BLaER1 treated with 17β-estradiol and CSF1 and Interleukin-3, amounts not matched to agents 10 nM and 100 nM (cell line): ENCODE measurements at regions not wholly inside any gene's neighbourhood (a gene's known extent, or its start where the extent isn't known, plus 50 kb on each side); places are given as distances from the start of the nearest gene placed in this dataset.
A peak's percentile ranks its signal among the peaks of the same experiment; 100 is the strongest.

Experiments used
- H3K27ac ChIP-seq, 11 experiments: shearing (Covaris generic); formaldehyde crosslinking; 2 replicates each; pipeline ENCODE4 v1.8.1; 2022
- H3K27me3 ChIP-seq, 11 experiments: shearing (Covaris generic); formaldehyde crosslinking; 2 replicates each; pipeline ENCODE4 v1.8.1; 2022
- H3K36me3 ChIP-seq, 11 experiments: shearing (Covaris generic); formaldehyde crosslinking; 2 replicates each; pipeline ENCODE4 v1.8.1; 2022
- H3K4me1 ChIP-seq, 10 experiments: shearing (Covaris generic); formaldehyde crosslinking; 2 replicates each; pipeline ENCODE4 v1.8.1; 2022
- H3K4me2 ChIP-seq, 11 experiments: shearing (Covaris generic); formaldehyde crosslinking; 2 replicates each; pipeline ENCODE4 v1.8.1; 2022
- H3K4me3 ChIP-seq, 10 experiments: shearing (Covaris generic); formaldehyde crosslinking; 2 replicates each; pipeline ENCODE4 v1.8.1; 2022
- H3K9ac ChIP-seq, 11 experiments: shearing (Covaris generic); formaldehyde crosslinking; 2 replicates each; pipeline ENCODE4 v1.8.1; 2022
- H3K9me3 ChIP-seq, 11 experiments: shearing (Covaris generic); formaldehyde crosslinking; replicated peaks in 1 of 11; 2 replicates each; pipeline ENCODE4 v1.8.1; 2022
- H4K20me1 ChIP-seq, 11 experiments: shearing (Covaris generic); formaldehyde crosslinking; 2 replicates each; pipeline ENCODE4 v1.8.1; 2022
- Cebpa-rat ChIP-seq, 11 experiments: shearing (Covaris generic); IDR thresholded peaks; 2 replicates each; pipeline ENCODE4 v1.8.1; 2022

GRCh38 chr5:98425640-98426039 lies 347.8 kb upstream of the RGMB start:
- no peak overlapping the region for H3K4me3 ChIP-seq
- no peak overlapping the region for H3K9ac ChIP-seq
- TF ChIP-seq Cebpa-rat (IDR thresholded peaks at IDR 0.05) = no peak
- H3K4me1 ChIP-seq = peaks cover 10 to 25% (median 23%) of the 10 kb centered on the region in 10 experiments
- no peaks in the 10 kb centered on the region for H3K9me3 ChIP-seq
- no peaks in the 10 kb centered on the region for H3K36me3 ChIP-seq
- H3K27ac ChIP-seq = no peak overlapping the region
- no peaks in the 10 kb centered on the region for H3K27me3 ChIP-seq
- no peak overlapping the region for H3K4me2 ChIP-seq
- H4K20me1 ChIP-seq = no peaks in the 10 kb centered on the region

GRCh38 chr5:98428806-98429205 lies 344.7 kb upstream of the RGMB start:
- H3K4me1 ChIP-seq = peaks cover 10 to 25% (median 23%) of the 10 kb centered on the region in 10 experiments
- no peaks in the 10 kb centered on the region for H3K27me3 ChIP-seq
- H4K20me1 ChIP-seq = no peaks in the 10 kb centered on the region
- no peaks in the 10 kb centered on the region for H3K36me3 ChIP-seq
- TF ChIP-seq Cebpa-rat (IDR thresholded peaks at IDR 0.05) = no peak
- no peak overlapping the region for H3K9ac ChIP-seq
- peak overlapping the region; percentile 22 to 79 (median 54) for H3K4me2 ChIP-seq
- H3K27ac ChIP-seq = peak overlapping the region in 5 of 11 experiments; percentile 27 to 60 (median 38); a peak in 6 of 22 replicates
- no peaks in the 10 kb centered on the region; a peak in 1 of 22 replicates for H3K9me3 ChIP-seq
- no peak overlapping the region; a peak in 1 of 20 replicates for H3K4me3 ChIP-seq

- H3K27me3 ChIP-seq = no peaks in the 10 kb centered on the region
- H3K4me3 ChIP-seq = no peak overlapping the region
- H3K9ac ChIP-seq = no peak overlapping the region
- no peaks in the 10 kb centered on the region for H4K20me1 ChIP-seq
- H3K36me3 ChIP-seq = no peaks in the 10 kb centered on the region
- H3K9me3 ChIP-seq = peaks cover 12 to 32% (median 28%) of the 10 kb centered on the region in 11 experiments; a peak in 19 of 22 replicates
- no peak for TF ChIP-seq Cebpa-rat (IDR thresholded peaks at IDR 0.05)
- no peak overlapping the region for H3K4me2 ChIP-seq
- peaks cover 10 to 19% (median 16%) of the 10 kb centered on the region in 10 experiments for H3K4me1 ChIP-seq
- H3K27ac ChIP-seq = no peak overlapping the region
Measured at GRCh38 chr5:98432378-98432777, 341.1 kb upstream of the RGMB start.

GRCh38 chr5:98433022-98433421 lies 340.4 kb upstream of the RGMB start:
- no peaks in the 10 kb centered on the region for H3K27me3 ChIP-seq
- no peak overlapping the region for H3K27ac ChIP-seq
- H3K9ac ChIP-seq = no peak overlapping the region
- H4K20me1 ChIP-seq = no peaks in the 10 kb centered on the region
- no peaks in the 10 kb centered on the region for H3K36me3 ChIP-seq
- H3K4me1 ChIP-seq = peaks cover 10 to 15% (median 13%) of the 10 kb centered on the region in 10 experiments
- H3K4me2 ChIP-seq = no peak overlapping the region
- H3K9me3 ChIP-seq = peaks cover 12 to 39% (median 28%) of the 10 kb centered on the region in 11 experiments; a peak in 19 of 22 replicates
- no peak for TF ChIP-seq Cebpa-rat (IDR thresholded peaks at IDR 0.05)
- no peak overlapping the region for H3K4me3 ChIP-seq

GRCh38 chr5:98433673-98434072 lies 339.8 kb upstream of the RGMB start:
- Histone ChIP-seq H3K9me3 (peaks cover 12 to 43% (median 28%) of the 10 kb centered on the region in 11 experiments; a peak in 19 of 22 replicates), H3K36me3 (no peaks in the 10 kb centered on the region), H3K4me2 (no peak overlapping the region)

GRCh38 chr5:98436667-98437066 lies 336.8 kb upstream of the RGMB start:
- no peak overlapping the region for H3K9ac ChIP-seq
- H3K4me1 ChIP-seq = no peaks in the 10 kb centered on the region

More at GRCh38 chr5:98433673-98434072, 339.8 kb upstream of the RGMB start:
- no peak overlapping the region for H3K9ac ChIP-seq
- no peak for TF ChIP-seq Cebpa-rat (IDR thresholded peaks at IDR 0.05)
- H4K20me1 ChIP-seq = no peaks in the 10 kb centered on the region
- H3K27ac ChIP-seq = no peak overlapping the region
- peaks cover 5 to 8% (median 7%) of the 10 kb centered on the region in 10 experiments for H3K4me1 ChIP-seq
- no peak overlapping the region for H3K4me3 ChIP-seq
- no peaks in the 10 kb centered on the region for H3K27me3 ChIP-seq

GRCh38 chr5:98442448-98442847 lies 331.0 kb upstream of the RGMB start:
- no peak overlapping the region for H3K4me2 ChIP-seq
- H3K4me3 ChIP-seq = no peak overlapping the region
- H3K4me1 ChIP-seq = no peaks in the 10 kb centered on the region
- H3K9me3 ChIP-seq = peaks cover 39 to 63% (median 50%) of the 10 kb centered on the region in 11 experiments
- H3K9ac ChIP-seq = no peak overlapping the region
- H4K20me1 ChIP-seq = no peaks in the 10 kb centered on the region
- TF ChIP-seq Cebpa-rat (IDR thresholded peaks at IDR 0.05) = no peak
- no peaks in the 10 kb centered on the region; a peak in 1 of 22 replicates for H3K36me3 ChIP-seq
- H3K27me3 ChIP-seq = no peaks in the 10 kb centered on the region
- H3K27ac ChIP-seq = no peak overlapping the region

More at GRCh38 chr5:98436667-98437066, 336.8 kb upstream of the RGMB start:
- no peaks in the 10 kb centered on the region for H4K20me1 ChIP-seq
- no peak overlapping the region for H3K27ac ChIP-seq
- H3K4me2 ChIP-seq = no peak overlapping the region
- TF ChIP-seq Cebpa-rat (IDR thresholded peaks at IDR 0.05) = no peak
- H3K27me3 ChIP-seq = no peaks in the 10 kb centered on the region
- no peak overlapping the region for H3K4me3 ChIP-seq
- no peaks in the 10 kb centered on the region; a peak in 1 of 22 replicates for H3K36me3 ChIP-seq
- H3K9me3 ChIP-seq = peaks cover 27 to 71% (median 52%) of the 10 kb centered on the region in 11 experiments

- no peaks in the 10 kb centered on the region for H3K27me3 ChIP-seq
Measured at GRCh38 chr5:98443881-98444280, 329.6 kb upstream of the RGMB start.

GRCh38 chr5:98453296-98453695 lies 320.2 kb upstream of the RGMB start:
- peaks cover 0 to 8% (median 6%) of the 10 kb centered on the region in 11 experiments; a peak in 13 of 22 replicates for H3K9me3 ChIP-seq
- H3K27ac ChIP-seq = no peak overlapping the region
- no peaks in the 10 kb centered on the region for H3K36me3 ChIP-seq
- no peaks in the 10 kb centered on the region for H3K27me3 ChIP-seq
- peak overlapping the region in 3 of 11 experiments; percentile 1 to 38 (median 11); a peak in 2 of 22 replicates for H3K4me2 ChIP-seq
- no peak overlapping the region for H3K9ac ChIP-seq
- H3K4me3 ChIP-seq = no peak overlapping the region
- peaks cover 0 to 18% (median 0%) of the 10 kb centered on the region in 10 experiments; a peak in 8 of 20 replicates for H3K4me1 ChIP-seq
- no peak for TF ChIP-seq Cebpa-rat (IDR thresholded peaks at IDR 0.05)
- no peaks in the 10 kb centered on the region for H4K20me1 ChIP-seq

More at GRCh38 chr5:98443881-98444280, 329.6 kb upstream of the RGMB start:
- no peak overlapping the region for H3K9ac ChIP-seq
- H3K9me3 ChIP-seq = peaks cover 42 to 63% (median 49%) of the 10 kb centered on the region in 11 experiments
- no peaks in the 10 kb centered on the region; a peak in 1 of 22 replicates for H3K36me3 ChIP-seq
- H3K4me1 ChIP-seq = no peaks in the 10 kb centered on the region
- H3K27ac ChIP-seq = no peak overlapping the region
- TF ChIP-seq Cebpa-rat (IDR thresholded peaks at IDR 0.05) = no peak
- H4K20me1 ChIP-seq = no peaks in the 10 kb centered on the region
- no peak overlapping the region for H3K4me2 ChIP-seq
- no peak overlapping the region for H3K4me3 ChIP-seq

GRCh38 chr5:98454407-98454806 lies 319.1 kb upstream of the RGMB start:
- Histone ChIP-seq H3K4me1 (peaks cover 0 to 19% (median under 1%) of the 10 kb centered on the region in 10 experiments; a peak in 10 of 20 replicates), H3K27ac (no peak overlapping the region), H3K27me3 (no peaks in the 10 kb centered on the region), H3K9me3 (peaks cover 0 to 1% (median 0%) of the 10 kb centered on the region in 11 experiments; a peak in 1 of 22 replicates), H3K4me3 (no peak overlapping the region), H3K4me2 (no peak overlapping the region), H3K36me3 (no peaks in the 10 kb centered on the region), H3K9ac (no peak overlapping the region), H4K20me1 (no peaks in the 10 kb centered on the region)
- TF ChIP-seq Cebpa-rat (IDR thresholded peaks at IDR 0.05) = no peak
